LNCAP (cell line): ENCODE measurements at regions not wholly inside any gene's neighbourhood (a gene's known extent, or its start where the extent isn't known, plus 50 kb on each side); places are given as distances from the start of the nearest gene placed in this dataset.

Source experiments
- TF ChIP-seq, protein P1 (sequence below): fragments of 450-650 bp; IDR thresholded peaks from 2 replicates; pipeline ENCODE4 v1.5.1; 2017; ENCODE audit warnings: mild to moderate bottlenecking

DNA sequence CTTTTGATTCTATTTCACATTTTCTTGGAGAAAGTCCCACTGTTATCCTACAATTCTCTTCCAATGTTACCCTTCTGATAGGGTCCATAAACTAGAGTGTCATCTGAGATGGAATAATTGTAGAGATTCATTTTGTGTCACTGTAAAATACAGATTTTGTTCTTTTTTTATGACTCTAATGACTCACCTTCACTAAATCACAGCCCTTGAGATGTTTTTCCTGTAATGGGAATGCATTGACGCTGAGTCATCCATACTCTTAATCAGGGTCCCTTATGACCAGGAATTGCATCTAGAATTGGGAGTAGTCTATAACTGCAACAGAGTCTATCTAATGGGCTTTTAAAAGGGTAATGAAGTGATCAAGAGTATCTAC, 315.5 kb downstream of the TGFB2 start:
- TF ChIP-seq, protein P1, sequence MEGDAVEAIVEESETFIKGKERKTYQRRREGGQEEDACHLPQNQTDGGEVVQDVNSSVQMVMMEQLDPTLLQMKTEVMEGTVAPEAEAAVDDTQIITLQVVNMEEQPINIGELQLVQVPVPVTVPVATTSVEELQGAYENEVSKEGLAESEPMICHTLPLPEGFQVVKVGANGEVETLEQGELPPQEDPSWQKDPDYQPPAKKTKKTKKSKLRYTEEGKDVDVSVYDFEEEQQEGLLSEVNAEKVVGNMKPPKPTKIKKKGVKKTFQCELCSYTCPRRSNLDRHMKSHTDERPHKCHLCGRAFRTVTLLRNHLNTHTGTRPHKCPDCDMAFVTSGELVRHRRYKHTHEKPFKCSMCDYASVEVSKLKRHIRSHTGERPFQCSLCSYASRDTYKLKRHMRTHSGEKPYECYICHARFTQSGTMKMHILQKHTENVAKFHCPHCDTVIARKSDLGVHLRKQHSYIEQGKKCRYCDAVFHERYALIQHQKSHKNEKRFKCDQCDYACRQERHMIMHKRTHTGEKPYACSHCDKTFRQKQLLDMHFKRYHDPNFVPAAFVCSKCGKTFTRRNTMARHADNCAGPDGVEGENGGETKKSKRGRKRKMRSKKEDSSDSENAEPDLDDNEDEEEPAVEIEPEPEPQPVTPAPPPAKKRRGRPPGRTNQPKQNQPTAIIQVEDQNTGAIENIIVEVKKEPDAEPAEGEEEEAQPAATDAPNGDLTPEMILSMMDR = no peak

DNA sequence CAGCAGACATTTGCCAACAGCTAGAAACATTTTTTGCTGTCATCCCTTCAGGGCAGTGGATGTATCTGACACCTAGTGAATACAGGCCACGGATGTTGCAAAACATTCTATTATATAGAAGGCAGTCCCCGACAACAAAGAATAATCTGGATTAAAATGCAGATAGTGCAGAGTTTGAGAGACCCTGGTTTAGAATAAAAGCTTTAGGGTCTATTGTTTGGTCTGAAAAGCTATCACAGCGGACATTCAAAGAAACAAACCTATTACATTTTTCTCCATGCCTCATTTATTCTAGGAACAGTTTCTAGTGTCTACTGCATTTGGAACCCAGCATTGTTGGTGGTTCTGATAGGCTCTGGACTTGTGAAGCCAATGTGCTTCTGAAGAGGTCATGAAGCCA, 316.3 kb downstream of the TGFB2 start:
- TF ChIP-seq, protein P1 = no peak

- TF ChIP-seq, protein P1 = no peak
These were observed 319.4 kb downstream of the TGFB2 start for GRCh38 chr1:218664385-218665170.

DNA sequence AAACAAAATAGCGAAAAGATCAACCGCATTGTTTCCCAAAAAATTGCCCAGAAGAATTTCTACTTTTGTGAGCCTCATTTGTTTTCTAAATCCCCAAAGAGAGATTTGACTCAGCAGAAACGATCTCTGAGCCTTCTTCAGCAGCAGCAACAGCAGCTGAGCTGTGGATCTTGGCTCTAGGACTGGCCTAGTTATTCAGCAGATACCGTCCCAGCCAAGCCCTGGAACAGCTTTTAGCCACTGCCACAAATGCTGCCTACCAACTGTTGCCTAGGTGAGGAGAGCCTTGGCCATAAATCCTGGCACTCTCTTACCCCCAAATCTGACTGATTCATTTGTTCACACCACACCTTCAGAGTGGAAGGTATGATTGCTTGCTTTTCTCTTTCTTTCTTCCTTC, 320.1 kb downstream of the TGFB2 start:
- TF ChIP-seq, protein P1 = no peak

DNA sequence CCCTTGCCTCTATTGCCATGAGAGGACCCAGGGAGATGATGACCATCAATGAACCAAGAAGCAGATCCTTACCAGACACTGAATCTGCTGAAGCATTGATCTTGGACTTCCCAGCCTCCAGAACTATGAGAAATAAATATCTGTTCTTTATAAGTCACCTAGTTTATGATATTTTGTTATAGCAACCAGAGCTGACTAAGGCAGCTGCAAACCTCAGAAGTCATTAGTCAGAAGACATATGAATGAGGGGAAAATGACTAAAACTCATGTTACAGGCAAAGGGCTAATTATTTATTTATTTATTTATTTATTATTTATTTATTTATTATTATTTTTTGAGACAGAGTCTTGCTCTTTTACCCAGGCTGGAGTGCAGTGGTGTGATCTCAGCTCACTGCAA, 321.1 kb downstream of the TGFB2 start:
- TF ChIP-seq, protein P1 = no peak

GRCh38 chr1:218667781-218668516, 322.8 kb downstream of the TGFB2 start:
- TF ChIP-seq, protein P1 = no peak

DNA sequence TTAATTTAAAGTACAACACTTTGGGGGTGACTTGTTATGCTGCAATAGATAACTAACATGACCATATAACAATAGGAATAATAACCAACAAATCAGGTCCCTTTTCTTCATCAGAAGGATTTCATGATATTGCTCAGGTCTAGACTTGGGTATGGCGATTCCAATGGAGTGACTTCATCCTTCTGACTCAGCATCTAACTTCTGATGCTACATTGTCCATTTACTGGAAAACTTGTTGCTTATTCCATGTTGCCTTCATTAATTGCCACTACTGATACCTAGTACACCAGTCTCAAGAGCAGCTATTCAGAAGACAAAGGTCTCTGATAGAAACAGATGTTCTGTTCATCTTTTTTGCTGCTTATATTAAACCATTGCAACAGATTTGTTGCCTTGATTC, 324.3 kb downstream of the TGFB2 start:
- TF ChIP-seq, protein P1 = no peak
